Stomach (tissue), 8 donors: ENCODE measurements at regions not wholly inside any gene's neighbourhood (a gene's known extent, or its start where the extent isn't known, plus 50 kb on each side); places are given as distances from the start of the nearest gene placed in this dataset.

Experiments used
- DNase-seq, 2 donors: peaks; one replicate each; pipeline versions ENCODE4 v3.0.0 to v3.0.0-alpha.2; 2013 to 2019
- H3K27ac ChIP-seq, 5 donors: fragments of 200-600 bp in 4 of 5; sonication (generic) in 4 of 5; one replicate each; pipeline ENCODE4 v1.5.1; 2013 to 2019; ENCODE audit warnings: mild to moderate bottlenecking in 1 of 5, moderate library complexity in 1 of 5
- H3K27me3 ChIP-seq, 3 donors: fragments of 200-600 bp; sonication (generic); one replicate each; pipeline ENCODE4 v1.5.1; 2017 to 2019; ENCODE audit warnings: mixed run types in 1 of 3
- H3K36me3 ChIP-seq, 4 donors: fragments of 200-600 bp; sonication (generic); 1 replicate in 3 of 4; 2 replicates in 1 of 4; pipeline ENCODE4 v1.5.1; 2016 to 2019
- H3K4me1 ChIP-seq, 4 donors: fragments of 200-600 bp; sonication (generic); one replicate each; pipeline ENCODE4 v1.5.1; 2016 to 2019
- H3K4me3 ChIP-seq, 4 donors: fragments of 200-600 bp; sonication (generic) in 3 of 4; one replicate each; pipeline ENCODE4 v1.5.1; 2016 to 2019; ENCODE audit warnings: mild to moderate bottlenecking in 1 of 4
- H3K9me3 ChIP-seq, 4 donors: fragments of 200-600 bp; sonication (generic); one replicate each; pipeline ENCODE4 v1.5.1; 2016 to 2019
- EP300 ChIP-seq: sonication (generic); formaldehyde crosslinking; IDR thresholded peaks from one replicate; pipeline ENCODE4 v1.6.1; 2017; ENCODE audit warnings: antibody characterized with exemption
- POLR2A ChIP-seq, 4 donors: fragments of 450-650 bp; IDR thresholded peaks; one replicate each; pipeline ENCODE4 v1.6.1; 2016; ENCODE audit warnings: antibody characterized with exemption in 4 of 4, control low read depth in 2 of 4, mild to moderate bottlenecking in 1 of 4, moderate library complexity in 1 of 4
- POLR2AphosphoS5 ChIP-seq, 3 donors: sonication (generic); formaldehyde crosslinking; IDR thresholded peaks; one replicate each; pipeline ENCODE4 v1.6.1; 2016; ENCODE audit warnings: antibody characterized with exemption in 3 of 3
- WGBS, 5 donors: extraction: QIAGEN DNeasy Blood & Tissue Kit in 3 of 5; methylation state at CpG; one replicate each; pipeline versions ENCODE4 v1.1.5 to v1.1.7; 2013 to 2018; 5-methylcytosine and 5-hydroxymethylcytosine counted together
- intact Hi-C: fragments of 100-400 bp; cut with DNase I; formaldehyde crosslinking; loops from one replicate; pipeline ENCODE4 v1.15.1; 2023; ENCODE audit warnings: low total_unique reads
- TF ChIP-seq, protein P1 (sequence below), 7 experiments: fragments of 450-650 bp in 4 of 7; fragments of 200-600 bp in 3 of 7; sonication (generic) in 3 of 7; IDR thresholded peaks; one replicate each; pipeline ENCODE4 v1.5.1; 2016 to 2019; ENCODE audit warnings: antibody characterized with exemption in 7 of 7, control low read depth in 2 of 7, mild to moderate bottlenecking in 1 of 7
- donor health status: healthy with polysubstance abuse.
- donor health status: Bipolar disorder and iron deficiency.
- donor health status: healthy.

DNA sequence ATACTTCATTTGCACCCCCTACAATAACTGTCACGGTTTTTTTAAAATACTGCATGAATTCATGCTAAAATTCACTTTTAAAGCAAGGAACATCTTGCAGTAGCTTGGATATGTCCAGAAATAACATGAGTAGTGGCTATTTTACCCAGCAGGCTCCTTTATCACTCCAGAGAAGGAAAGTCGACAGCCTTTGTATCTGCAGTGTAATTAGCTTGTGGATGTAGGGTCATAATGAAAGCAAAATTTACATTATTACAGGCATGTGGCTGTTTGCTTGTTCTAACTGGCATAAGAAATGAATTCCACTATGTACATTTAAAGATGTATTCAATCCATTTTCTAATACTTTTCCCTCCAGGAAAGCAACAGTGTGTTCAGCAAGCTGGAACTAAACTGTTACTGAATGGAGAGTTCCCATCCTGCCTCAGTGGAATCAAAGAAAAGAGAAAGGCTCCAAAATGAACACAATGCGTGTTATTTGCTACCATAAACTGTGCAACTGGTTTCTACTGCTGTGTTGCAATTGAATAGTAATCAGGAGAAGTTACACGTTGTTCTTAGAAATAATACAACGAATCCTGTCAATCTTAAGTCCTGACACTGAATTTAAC is 321.2 kb upstream of the VRK2 start:
- intact Hi-C loops: no loop called here
- DNase-seq: no peak
- no peaks in the 10 kb centered on the region for H3K9me3 ChIP-seq
- peaks cover 0 to 6% (median 3%) of the 10 kb centered on the region in 4 donors for H3K4me1 ChIP-seq
- no peaks in the 10 kb centered on the region for H3K36me3 ChIP-seq
- 70 to 76% (median 73%) methylated on average over 5 of the region's 5 CpGs for WGBS, 5 donors
- no peak overlapping the region for H3K4me3 ChIP-seq
- H3K27ac ChIP-seq: no peak overlapping the region
- no peaks in the 10 kb centered on the region for H3K27me3 ChIP-seq
- TF ChIP-seq EP300 (no peak), POLR2AphosphoS5 (IDR thresholded peaks at IDR 0.05) (no peak), POLR2A (IDR thresholded peaks at IDR 0.05) (no peak)
- TF ChIP-seq, protein P1, sequence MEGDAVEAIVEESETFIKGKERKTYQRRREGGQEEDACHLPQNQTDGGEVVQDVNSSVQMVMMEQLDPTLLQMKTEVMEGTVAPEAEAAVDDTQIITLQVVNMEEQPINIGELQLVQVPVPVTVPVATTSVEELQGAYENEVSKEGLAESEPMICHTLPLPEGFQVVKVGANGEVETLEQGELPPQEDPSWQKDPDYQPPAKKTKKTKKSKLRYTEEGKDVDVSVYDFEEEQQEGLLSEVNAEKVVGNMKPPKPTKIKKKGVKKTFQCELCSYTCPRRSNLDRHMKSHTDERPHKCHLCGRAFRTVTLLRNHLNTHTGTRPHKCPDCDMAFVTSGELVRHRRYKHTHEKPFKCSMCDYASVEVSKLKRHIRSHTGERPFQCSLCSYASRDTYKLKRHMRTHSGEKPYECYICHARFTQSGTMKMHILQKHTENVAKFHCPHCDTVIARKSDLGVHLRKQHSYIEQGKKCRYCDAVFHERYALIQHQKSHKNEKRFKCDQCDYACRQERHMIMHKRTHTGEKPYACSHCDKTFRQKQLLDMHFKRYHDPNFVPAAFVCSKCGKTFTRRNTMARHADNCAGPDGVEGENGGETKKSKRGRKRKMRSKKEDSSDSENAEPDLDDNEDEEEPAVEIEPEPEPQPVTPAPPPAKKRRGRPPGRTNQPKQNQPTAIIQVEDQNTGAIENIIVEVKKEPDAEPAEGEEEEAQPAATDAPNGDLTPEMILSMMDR (IDR thresholded peaks at IDR 0.05): no peak

DNA sequence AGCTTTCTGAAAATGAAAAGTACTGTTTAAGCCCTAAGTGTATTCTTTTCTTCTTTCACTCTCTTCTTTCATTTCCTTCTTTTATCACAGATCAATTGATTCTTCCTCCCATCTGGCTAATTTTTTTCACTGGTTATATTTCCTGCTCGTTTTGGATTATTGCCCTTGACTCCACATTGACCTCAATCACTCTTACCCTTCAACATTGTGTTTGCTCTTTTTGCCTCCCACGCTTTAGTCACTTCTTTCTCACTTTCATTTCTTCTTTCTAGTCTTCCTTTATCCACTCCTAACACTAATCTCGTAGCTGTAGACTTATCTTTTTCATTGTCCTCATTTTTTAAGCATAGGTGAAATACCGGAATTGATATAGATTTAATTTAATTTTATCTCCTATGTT is 320.3 kb upstream of the VRK2 start:
- WGBS, 5 donors: 46 to 58% (median 51%) methylated on average over 4 of the region's 4 CpGs
- Histone ChIP-seq H3K4me1 (no peaks in the 10 kb centered on the region), H3K27me3 (no peaks in the 10 kb centered on the region)

DNA sequence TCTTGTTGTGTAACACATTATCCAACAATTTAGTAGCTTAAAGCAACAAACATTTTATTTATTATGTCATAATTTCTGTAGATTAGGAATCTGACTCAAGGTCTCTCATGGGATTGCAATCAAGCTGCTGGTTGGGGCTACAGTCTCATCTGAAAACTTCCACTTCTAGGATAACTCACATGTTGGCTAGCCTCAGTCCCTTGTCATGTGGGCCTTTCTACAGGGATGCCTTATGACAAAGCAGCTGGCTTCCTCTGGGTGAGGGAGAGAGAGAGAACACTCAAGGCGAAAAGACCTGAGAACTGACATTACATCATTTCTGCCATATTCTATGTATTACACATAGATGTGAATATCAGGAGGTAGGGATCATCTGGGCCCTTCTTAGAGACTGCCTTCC is 317.9 kb upstream of the VRK2 start:
- Histone ChIP-seq H3K27ac (no peak overlapping the region), H3K27me3 (no peaks in the 10 kb centered on the region), H3K4me3 (no peak overlapping the region), H3K4me1 (no peaks in the 10 kb centered on the region), H3K9me3 (no peaks in the 10 kb centered on the region), H3K36me3 (no peaks in the 10 kb centered on the region)
- no peak for DNase-seq
- TF ChIP-seq, protein P1 (IDR thresholded peaks at IDR 0.05): no peak
- TF ChIP-seq EP300 (no peak), POLR2AphosphoS5 (IDR thresholded peaks at IDR 0.05) (no peak), POLR2A (IDR thresholded peaks at IDR 0.05) (no peak)
- intact Hi-C loops: no loop called here
- WGBS, 5 donors: 83 to 98% (median 90%) methylated on average over 1 of the region's 1 CpG

More for the DNA sequence above, 320.3 kb upstream of the VRK2 start:
- H3K36me3 ChIP-seq: no peaks in the 10 kb centered on the region
- H3K9me3 ChIP-seq: no peaks in the 10 kb centered on the region
- no peak overlapping the region for H3K4me3 ChIP-seq
- DNase-seq: no peak
- TF ChIP-seq EP300 (no peak), POLR2AphosphoS5 (IDR thresholded peaks at IDR 0.05) (no peak), POLR2A (IDR thresholded peaks at IDR 0.05) (no peak)
- TF ChIP-seq, protein P1 (IDR thresholded peaks at IDR 0.05): no peak
- intact Hi-C loops: no loop called here
- no peak overlapping the region for H3K27ac ChIP-seq

DNA sequence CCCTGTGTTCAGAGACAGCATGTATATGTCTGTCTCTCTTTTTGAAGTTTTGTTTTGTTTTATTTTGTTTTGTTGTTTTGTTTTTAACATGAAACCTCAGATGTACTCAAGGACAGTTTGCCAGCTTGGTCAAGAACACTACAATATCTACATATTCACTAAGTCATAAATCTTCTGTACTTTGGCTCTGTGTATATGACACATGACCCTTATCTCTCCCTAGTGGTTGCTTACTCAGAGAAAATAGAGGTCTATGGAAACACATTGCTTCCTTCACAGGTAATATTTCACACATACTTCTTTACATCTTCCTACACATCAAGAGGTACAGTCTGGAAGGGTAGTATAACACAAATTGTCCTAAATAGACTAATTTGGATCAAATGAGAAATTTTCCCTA is 312.6 kb upstream of the VRK2 start:
- no peaks in the 10 kb centered on the region for H3K9me3 ChIP-seq
- no peaks in the 10 kb centered on the region for H3K4me1 ChIP-seq
- no peaks in the 10 kb centered on the region for H3K27me3 ChIP-seq
- no peak for DNase-seq
- TF ChIP-seq EP300 (no peak), POLR2A (IDR thresholded peaks at IDR 0.05) (no peak), POLR2AphosphoS5 (IDR thresholded peaks at IDR 0.05) (no peak)
- TF ChIP-seq, protein P1 (IDR thresholded peaks at IDR 0.05): no peak
- H3K36me3 ChIP-seq: no peaks in the 10 kb centered on the region
- H3K27ac ChIP-seq: no peak overlapping the region
- intact Hi-C loops: no loop called here
- no peak overlapping the region for H3K4me3 ChIP-seq
